DMS 273 treated with DMSO at 0.1 percent for 48 hours (cell line): ENCODE measurements at regions not wholly inside any gene's neighbourhood (a gene's known extent, or its start where the extent isn't known, plus 50 kb on each side); places are given as distances from the start of the nearest gene placed in this dataset.

Experiments
- DNase-seq: peaks from one replicate; lab custom pipeline; 2025; lab: John Stamatoyannopoulos, UW

GRCh38 chr2:2765176-2765800 lies 434.2 kb upstream of the MYT1L start:
- DNase-seq = no peak

GRCh38 chr2:2764739-2765138 lies 433.7 kb upstream of the MYT1L start:
- no peak for DNase-seq

GRCh38 chr2:2764001-2764355 lies 432.9 kb upstream of the MYT1L start:
- no peak for DNase-seq

GRCh38 chr2:2763351-2764000 lies 432.4 kb upstream of the MYT1L start:
- DNase-seq = no peak

GRCh38 chr2:2762913-2763312 lies 431.8 kb upstream of the MYT1L start:
- no peak for DNase-seq

GRCh38 chr2:2762166-2762908 lies 431.3 kb upstream of the MYT1L start:
- DNase-seq = no peak

GRCh38 chr2:2758793-2759367 lies 427.8 kb upstream of the MYT1L start:
- no peak for DNase-seq

- DNase-seq = no peak
These were observed 426.7 kb upstream of the MYT1L start for GRCh38 chr2:2757764-2758163.

- DNase-seq = no peak
These were observed 425.8 kb upstream of the MYT1L start for GRCh38 chr2:2756886-2757285.

GRCh38 chr2:2755990-2756389 lies 424.9 kb upstream of the MYT1L start:
- no peak for DNase-seq

GRCh38 chr2:2754940-2755339 lies 423.9 kb upstream of the MYT1L start:
- no peak for DNase-seq

GRCh38 chr2:2751715-2752315 lies 420.7 kb upstream of the MYT1L start:
- no peak for DNase-seq

GRCh38 chr2:2750867-2751714 lies 420.0 kb upstream of the MYT1L start:
- no peak for DNase-seq

GRCh38 chr2:2749206-2749598 lies 418.1 kb upstream of the MYT1L start:
- no peak for DNase-seq

GRCh38 chr2:2748399-2749205 lies 417.5 kb upstream of the MYT1L start:
- no peak for DNase-seq

GRCh38 chr2:2747797-2748301 lies 416.8 kb upstream of the MYT1L start:
- no peak for DNase-seq

- DNase-seq = no peak
These were observed 415.7 kb upstream of the MYT1L start for GRCh38 chr2:2746731-2747130.

GRCh38 chr2:2744958-2745715 lies 414.1 kb upstream of the MYT1L start:
- no peak for DNase-seq

GRCh38 chr2:2744107-2744506 lies 413.0 kb upstream of the MYT1L start:
- no peak for DNase-seq

- DNase-seq = no peak
These were observed 412.1 kb upstream of the MYT1L start for GRCh38 chr2:2743164-2743571.
